GM12892 (cell line): ENCODE measurements at regions not wholly inside any gene's neighbourhood (a gene's known extent, or its start where the extent isn't known, plus 50 kb on each side); places are given as distances from the start of the nearest gene placed in this dataset.

Source experiments
- POLR2A ChIP-seq: IDR thresholded peaks from 2 replicates; pipeline ENCODE4 v1.6.1; 2011; ENCODE audit warnings: low read depth, low read length, control low read depth
- POLR2AphosphoS5 ChIP-seq: IDR thresholded peaks from 2 replicates; pipeline ENCODE4 v1.6.1; 2011; ENCODE audit warnings: low read depth, low read length, control low read depth

GRCh38 chr20:30937790-30938189 lies 319.7 kb upstream of the DEFB115 start:
- no peak for TF ChIP-seq POLR2A
- TF ChIP-seq POLR2AphosphoS5 = no peak
